HUES64 (cell line): ENCODE measurements at regions not wholly inside any gene's neighbourhood (a gene's known extent, or its start where the extent isn't known, plus 50 kb on each side); places are given as distances from the start of the nearest gene placed in this dataset.

ENCODE experiments used
- H3K27ac ChIP-seq: 2 replicates; pipeline ENCODE4 v1.7.0; 2013; ENCODE audit warnings: low read depth, low read length, inconsistent platforms
- H3K27me3 ChIP-seq: 2 replicates; pipeline ENCODE4 v1.6.1; 2013; ENCODE audit warnings: mild to moderate bottlenecking, low read length; ENCODE audit not compliant: insufficient read depth
- H3K36me3 ChIP-seq: 2 replicates; pipeline ENCODE4 v1.6.1; 2013; ENCODE audit warnings: mild to moderate bottlenecking, low read length; ENCODE audit not compliant: insufficient read depth
- H3K4me1 ChIP-seq: 2 replicates; pipeline ENCODE4 v1.6.1; 2013; ENCODE audit warnings: mild to moderate bottlenecking, low read length, moderate library complexity; ENCODE audit not compliant: insufficient read depth
- H3K4me3 ChIP-seq: 2 replicates; pipeline ENCODE4 v1.5.1; 2013; ENCODE audit warnings: mild to moderate bottlenecking, low read length, moderate library complexity
- H3K9ac ChIP-seq: 2 replicates; pipeline ENCODE4 v1.6.1; 2013; ENCODE audit warnings: mild to moderate bottlenecking, low read depth, low read length
- H3K9me3 ChIP-seq: 2 replicates; pipeline ENCODE4 v1.6.1; 2013; ENCODE audit warnings: low read depth, low read length; ENCODE audit not compliant: insufficient read depth
- WGBS: fragments of 150-250, 120-280 bp; methylation state at CpG from one replicate; pipeline ENCODE4 v1.1.7; 2013; ENCODE audit warnings: missing lambda C conversion rate; 5-methylcytosine and 5-hydroxymethylcytosine counted together

GRCh38 chr22:47854680-47855079 is 1092.2 kb downstream of the TBC1D22A start:
- no peaks in the 10 kb centered on the region for H3K36me3 ChIP-seq
- no peak overlapping the region for H3K4me3 ChIP-seq
- H3K9ac ChIP-seq, result no peak overlapping the region
- WGBS, result 88% methylated on average over 4 of the region's 4 CpGs
- H3K9me3 ChIP-seq, result peaks cover 22% of the 10 kb centered on the region
- no peak overlapping the region for H3K27ac ChIP-seq
- H3K27me3 ChIP-seq, result no peaks in the 10 kb centered on the region
- H3K4me1 ChIP-seq, result no peaks in the 10 kb centered on the region

- H3K36me3 ChIP-seq, result no peaks in the 10 kb centered on the region
- H3K9me3 ChIP-seq, result peaks cover 18% of the 10 kb centered on the region
- WGBS, result 92% methylated on average over 5 of the region's 5 CpGs
- no peaks in the 10 kb centered on the region for H3K27me3 ChIP-seq
- H3K4me3 ChIP-seq, result no peak overlapping the region
- H3K9ac ChIP-seq, result no peak overlapping the region
- no peaks in the 10 kb centered on the region for H3K4me1 ChIP-seq
- H3K27ac ChIP-seq, result no peak overlapping the region
Measured at GRCh38 chr22:47854251-47854650, 1091.8 kb downstream of the TBC1D22A start.

- Histone ChIP-seq H3K9me3 (peaks cover 15% of the 10 kb centered on the region), H3K36me3 (no peaks in the 10 kb centered on the region), H3K4me1 (no peaks in the 10 kb centered on the region), H3K27ac (no peak overlapping the region), H3K9ac (no peak overlapping the region), H3K4me3 (no peak overlapping the region), H3K27me3 (no peaks in the 10 kb centered on the region)
- WGBS, result 93% methylated on average over 3 of the region's 3 CpGs
Measured at GRCh38 chr22:47853750-47854149, 1091.3 kb downstream of the TBC1D22A start.

- peaks cover 5% of the 10 kb centered on the region; the same call in 1 of the 2 replicates for H3K9me3 ChIP-seq
- no peak overlapping the region for H3K4me3 ChIP-seq
- H3K9ac ChIP-seq, result no peak overlapping the region
- no peaks in the 10 kb centered on the region for H3K4me1 ChIP-seq
- no peak overlapping the region for H3K27ac ChIP-seq
- H3K27me3 ChIP-seq, result no peaks in the 10 kb centered on the region
- WGBS, result 85% methylated on average over 3 of the region's 3 CpGs
- no peaks in the 10 kb centered on the region for H3K36me3 ChIP-seq
Measured at GRCh38 chr22:47851586-47851985, 1089.1 kb downstream of the TBC1D22A start.

GRCh38 chr22:47850644-47851151 is 1088.2 kb downstream of the TBC1D22A start:
- no peak overlapping the region for H3K27ac ChIP-seq
- H3K36me3 ChIP-seq, result no peaks in the 10 kb centered on the region
- peaks cover 5% of the 10 kb centered on the region; the same call in 1 of the 2 replicates for H3K9me3 ChIP-seq
- H3K9ac ChIP-seq, result no peak overlapping the region
- H3K4me1 ChIP-seq, result no peaks in the 10 kb centered on the region
- WGBS, result 95% methylated on average over 2 of the region's 2 CpGs
- no peak overlapping the region for H3K4me3 ChIP-seq
- H3K27me3 ChIP-seq, result no peaks in the 10 kb centered on the region

- Histone ChIP-seq H3K27ac (no peak overlapping the region), H3K36me3 (no peaks in the 10 kb centered on the region), H3K9me3 (peaks cover 5% of the 10 kb centered on the region; the same call in 1 of the 2 replicates), H3K4me1 (no peaks in the 10 kb centered on the region), H3K9ac (no peak overlapping the region), H3K4me3 (no peak overlapping the region), H3K27me3 (no peaks in the 10 kb centered on the region)
- WGBS, result 90% methylated on average over 6 of the region's 6 CpGs
Measured at GRCh38 chr22:47849576-47849975, 1087.1 kb downstream of the TBC1D22A start.

- no peak overlapping the region for H3K27ac ChIP-seq
- H3K36me3 ChIP-seq, result no peaks in the 10 kb centered on the region
- no peaks in the 10 kb centered on the region for H3K27me3 ChIP-seq
- peaks cover 5% of the 10 kb centered on the region; the same call in 1 of the 2 replicates for H3K9me3 ChIP-seq
- WGBS, result 89% methylated on average over 14 of the region's 14 CpGs
- no peaks in the 10 kb centered on the region for H3K4me1 ChIP-seq
- H3K4me3 ChIP-seq, result no peak overlapping the region
- no peak overlapping the region for H3K9ac ChIP-seq
Measured at GRCh38 chr22:47848184-47848920, 1085.9 kb downstream of the TBC1D22A start.

GRCh38 chr22:47847131-47847890 is 1084.9 kb downstream of the TBC1D22A start:
- no peak overlapping the region for H3K4me3 ChIP-seq
- no peaks in the 10 kb centered on the region for H3K36me3 ChIP-seq
- no peaks in the 10 kb centered on the region for H3K27me3 ChIP-seq
- H3K27ac ChIP-seq, result no peak overlapping the region
- no peaks in the 10 kb centered on the region for H3K4me1 ChIP-seq
- no peak overlapping the region for H3K9ac ChIP-seq
- H3K9me3 ChIP-seq, result no peaks in the 10 kb centered on the region
- WGBS, result 82% methylated on average over 8 of the region's 8 CpGs

GRCh38 chr22:47846206-47846605 is 1083.8 kb downstream of the TBC1D22A start:
- 74% methylated on average over 2 of the region's 2 CpGs for WGBS
- Histone ChIP-seq H3K4me1 (no peaks in the 10 kb centered on the region), H3K27me3 (no peaks in the 10 kb centered on the region), H3K27ac (no peak overlapping the region), H3K4me3 (no peak overlapping the region), H3K9ac (no peak overlapping the region), H3K36me3 (no peaks in the 10 kb centered on the region), H3K9me3 (no peaks in the 10 kb centered on the region)

GRCh38 chr22:47842119-47842518 is 1079.7 kb downstream of the TBC1D22A start:
- Histone ChIP-seq H3K9ac (no peak overlapping the region), H3K36me3 (no peaks in the 10 kb centered on the region), H3K27ac (no peak overlapping the region), H3K27me3 (no peaks in the 10 kb centered on the region), H3K4me3 (no peak overlapping the region), H3K9me3 (no peaks in the 10 kb centered on the region), H3K4me1 (no peaks in the 10 kb centered on the region)
- 87% methylated on average over 10 of the region's 10 CpGs for WGBS

- Histone ChIP-seq H3K36me3 (no peaks in the 10 kb centered on the region), H3K9ac (no peak overlapping the region), H3K4me1 (no peaks in the 10 kb centered on the region), H3K27me3 (no peaks in the 10 kb centered on the region), H3K27ac (no peak overlapping the region), H3K9me3 (no peaks in the 10 kb centered on the region), H3K4me3 (no peak overlapping the region)
- WGBS, result 62% methylated on average over 3 of the region's 3 CpGs
Measured at GRCh38 chr22:47841156-47841555, 1078.7 kb downstream of the TBC1D22A start.
